A549 (cell line): ENCODE measurements at regions not wholly inside any gene's neighbourhood (a gene's known extent, or its start where the extent isn't known, plus 50 kb on each side); places are given as distances from the start of the nearest gene placed in this dataset.

ENCODE experiments used
- ATAC-seq, 2 experiments: fragments of 200-7000 bp in 1 of 2; fragments of >200 bp in 1 of 2; cut with Nextera tagmentation in 1 of 2; cut with Tn5 transposase in 1 of 2; 3 replicates each; pipeline versions ENCODE4 v1.8.0 to v1.9.1; 2018 to 2020; ENCODE audit warnings: mild to moderate bottlenecking in 1 of 2, moderate library complexity in 1 of 2
- CTCF ChIA-PET: fragments of 300-600 bp; sonication (Branson Sonifier 250); formaldehyde crosslinking; extraction: SDS; loops from one replicate; lab custom pipeline; 2021; ENCODE audit warnings: antibody characterized with exemption, inconsistent platforms; lab: Yijun Ruan, JAX
- POLR2A ChIA-PET: fragments of 350-600 bp; formaldehyde crosslinking; extraction: SDS; loops from one replicate; lab custom pipeline; 2021; ENCODE audit warnings: antibody characterized with exemption, inconsistent platforms; lab: Yijun Ruan, JAX
- DNase-seq, 2 experiments: peaks; one replicate each; pipeline versions ENCODE4 v3.0.0 to v3.0.0-alpha.2; 2011 to 2016; ENCODE audit warnings: low read depth in 1 of 2, low spot score in 1 of 2
- FAIRE-seq: peaks from 2 replicates; lab custom pipeline; 2011; peaks lifted over from hg19 to GRCh38; lab: Jason Lieb, UNC
- H3K27ac ChIP-seq, 2 experiments: fragments of >200 bp; sonication (Bioruptor Twin); formaldehyde crosslinking; 3 replicates each; pipeline ENCODE4 v1.5.1; 2016 to 2017
- H3K4me1 ChIP-seq: fragments of >200 bp; sonication (Bioruptor Twin); formaldehyde crosslinking; 3 replicates; pipeline ENCODE4 v1.6.1; 2016
- H3K4me2 ChIP-seq: fragments of >200 bp; sonication (Bioruptor Twin); formaldehyde crosslinking; 3 replicates; pipeline ENCODE4 v1.6.1; 2016
- H3K4me3 ChIP-seq: fragments of >200 bp; sonication (Bioruptor Twin); formaldehyde crosslinking; 3 replicates; pipeline ENCODE4 v1.5.1; 2016
- H3K9me3 ChIP-seq: fragments of >200 bp; sonication (Bioruptor Twin); formaldehyde crosslinking; 3 replicates; pipeline ENCODE4 v1.6.1; 2016
- BHLHE40 ChIP-seq: IDR thresholded peaks from 2 replicates; pipeline ENCODE4 v1.6.1; 2012; ENCODE audit warnings: low read depth, low read length, inconsistent platforms
- CEBPB ChIP-seq, 2 experiments: fragments of >200 bp in 1 of 2; sonication (Bioruptor Twin) in 1 of 2; formaldehyde crosslinking in 1 of 2; IDR thresholded peaks; 2 replicates each; pipeline ENCODE4 v1.6.1; 2012 to 2016
- EHMT2 ChIP-seq: fragments of 200-600 bp; sonication (generic); IDR thresholded peaks from 2 replicates; pipeline ENCODE4 v1.6.1; 2016; ENCODE audit warnings: antibody characterized with exemption, low read depth, mild to moderate bottlenecking, moderate library complexity
- EP300 ChIP-seq, 2 experiments: fragments of >200 bp; sonication (Bioruptor Twin); formaldehyde crosslinking; IDR thresholded peaks; 2 replicates in 1 of 2; 3 replicates in 1 of 2; pipeline ENCODE4 v1.6.1; 2016 to 2017
- HOXA7 ChIP-seq: fragments of 250-450 bp; sonication (Bioruptor Pico); IDR thresholded peaks from 2 replicates; pipeline ENCODE4 v1.5.0; 2020; ENCODE audit warnings: mild to moderate bottlenecking, moderate library complexity
- HOXB5 ChIP-seq: fragments of 250-450 bp; sonication (Bioruptor Pico); IDR thresholded peaks from 2 replicates; pipeline ENCODE4 v1.5.0; 2020; ENCODE audit warnings: mild to moderate bottlenecking, moderate library complexity
- JUN ChIP-seq, 2 experiments: fragments of >200 bp; sonication (Bioruptor Twin); formaldehyde crosslinking; IDR thresholded peaks; 2 replicates in 1 of 2; 3 replicates in 1 of 2; pipeline ENCODE4 v1.6.1; 2016 to 2017
- KDM5A ChIP-seq: fragments of 200-600 bp; sonication (generic); IDR thresholded peaks from 2 replicates; pipeline ENCODE4 v1.6.1; 2016; ENCODE audit warnings: antibody characterized with exemption, mild to moderate bottlenecking
- PHF8 ChIP-seq: fragments of 200-600 bp; sonication (generic); IDR thresholded peaks from 2 replicates; pipeline ENCODE4 v1.6.1; 2016; ENCODE audit warnings: low read depth, mild to moderate bottlenecking, antibody characterized with exemption, moderate library complexity, borderline replicate concordance
- POLR2AphosphoS2 ChIP-seq: conservative IDR thresholded peaks from 2 replicates; pipeline ENCODE4 v1.6.1; 2012; ENCODE audit warnings: low read length, improper control_type of control experiment, inconsistent platforms
- RARB ChIP-seq: fragments of 250-450 bp; sonication (Bioruptor Pico); IDR thresholded peaks from 2 replicates; pipeline ENCODE4 v1.8.0; 2021; ENCODE audit warnings: mild to moderate bottlenecking, moderate library complexity
- RCOR1 ChIP-seq: fragments of 150-350 bp; IDR thresholded peaks from 2 replicates; pipeline ENCODE4 v1.6.1; 2014; ENCODE audit warnings: antibody characterized with exemption, low read length, low read depth
- SMC3 ChIP-seq: fragments of >200 bp; sonication (Bioruptor Twin); formaldehyde crosslinking; IDR thresholded peaks from 3 replicates; pipeline ENCODE4 v1.6.1; 2018; ENCODE audit warnings: inconsistent platforms
- TFCP2L1 ChIP-seq: fragments of 250-450 bp; sonication (Bioruptor Pico); IDR thresholded peaks from 2 replicates; pipeline ENCODE4 v1.5.0; 2021; ENCODE audit warnings: mild to moderate bottlenecking
- ZSCAN20 ChIP-seq: fragments of 250-450 bp; sonication (Bioruptor Pico); IDR thresholded peaks from 2 replicates; pipeline ENCODE4 v1.8.0; 2022; ENCODE audit warnings: mild to moderate bottlenecking, moderate library complexity
- WGBS: methylation state at CpG from one replicate; pipeline ENCODE4 v1.1.6; 2017; ENCODE audit errors: missing lambda C conversion rate; 5-methylcytosine and 5-hydroxymethylcytosine counted together
- TF ChIP-seq, protein P1 (sequence below): IDR thresholded peaks from 2 replicates; pipeline ENCODE4 v1.6.1; 2012
- TF ChIP-seq, protein P2 (sequence below): fragments of >200 bp; sonication (Bioruptor Twin); formaldehyde crosslinking; IDR thresholded peaks from 3 replicates; pipeline ENCODE4 v1.6.1; 2016

DNA sequence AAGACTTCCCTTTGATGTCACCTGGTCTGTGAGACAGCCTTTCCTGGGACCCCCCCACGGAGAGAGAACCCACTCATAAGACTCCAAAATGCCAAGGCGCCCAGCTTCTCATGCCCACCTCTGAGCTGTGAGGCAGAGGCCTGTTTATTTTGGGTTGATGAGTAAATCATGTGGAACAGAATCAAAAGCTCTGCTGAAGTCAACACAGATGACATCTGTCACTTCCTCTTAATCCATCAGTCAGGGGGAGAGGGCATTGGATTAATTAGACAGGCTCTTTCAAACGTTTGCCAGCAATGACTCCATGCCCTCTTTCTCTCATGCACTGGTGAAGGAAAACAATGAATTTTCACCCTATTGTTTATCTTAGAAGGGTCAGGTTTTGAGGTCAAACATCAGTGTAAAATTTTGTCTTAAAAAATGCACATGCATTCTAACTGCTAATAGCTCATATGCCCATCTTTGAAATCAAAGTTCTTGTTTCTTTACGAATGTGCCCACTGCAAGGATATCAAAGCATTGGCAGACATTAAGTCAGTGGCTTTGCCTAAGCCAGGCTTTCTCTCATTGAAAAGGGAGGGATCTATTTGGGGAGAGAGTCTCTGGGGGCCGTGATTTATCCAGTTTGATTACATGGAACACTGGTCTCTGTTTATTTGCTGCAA, 184.1 kb downstream of the ACKR3 start:
- ATAC-seq (no peak), FAIRE-seq (no peak), DNase-seq (no peak)
- ChIA-PET POLR2A (no interaction called here), CTCF (interaction anchor here (1.2 kb wide), 1 partner anchor 14 kb away, joined by 3 read pairs; no protein-coding TSS in a partner anchor)
- peak overlapping the region; percentile 36 to 64 for H3K27ac ChIP-seq
- H3K4me2 ChIP-seq: peak overlapping the region; percentile 25; the same call in 1 of the 3 replicates
- H3K4me3 ChIP-seq: no peak overlapping the region
- H3K9me3 ChIP-seq: no peaks in the 10 kb centered on the region
- H3K4me1 ChIP-seq: peaks cover 14% of the 10 kb centered on the region
- TF ChIP-seq BHLHE40 (no peak), PHF8 (no peak), EHMT2 (no peak), EP300 (IDR thresholded peaks at IDR 0.05) (peak in 1 of 2 experiments; percentile 30; a peak in 2 of 5 replicates)
- 48% methylated on average over 3 of the region's 5 CpGs for WGBS

DNA sequence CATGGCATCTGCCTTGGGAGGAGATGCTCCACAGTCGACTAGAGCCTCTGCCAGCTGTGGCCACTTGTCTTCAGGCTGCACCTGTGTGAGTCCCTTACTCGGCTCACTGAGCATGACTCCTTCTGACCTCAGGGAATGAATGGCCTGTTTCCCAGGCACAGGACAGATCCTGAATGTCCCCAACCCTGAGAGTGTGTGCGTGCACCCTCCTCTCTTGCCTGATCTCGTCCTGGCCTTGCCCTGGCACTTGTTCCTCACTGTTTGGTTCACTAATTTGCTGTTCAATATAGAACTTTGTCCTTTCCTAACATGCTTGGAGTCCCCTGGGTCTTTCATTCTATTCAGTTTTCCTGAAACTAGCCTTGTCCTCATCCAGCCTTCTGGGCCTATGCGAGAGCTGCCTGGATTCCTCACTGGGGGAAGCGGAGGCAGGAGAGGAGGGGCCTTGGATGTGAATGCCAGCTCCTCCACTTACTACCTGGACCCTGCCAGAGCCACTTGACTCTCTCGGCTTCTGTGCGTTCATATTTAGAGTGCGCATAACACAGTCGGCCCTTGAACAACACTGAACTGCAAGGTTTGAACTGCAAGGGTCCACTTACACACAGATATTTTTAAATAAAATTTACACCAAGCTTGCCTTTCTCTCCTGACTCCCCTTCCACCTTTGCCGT, 184.8 kb downstream of the ACKR3 start:
- Histone ChIP-seq H3K4me3 (no peak overlapping the region), H3K4me2 (no peak overlapping the region), H3K27ac (peak overlapping the region; percentile 36 to 64; a peak in 3 of 6 replicates), H3K9me3 (no peaks in the 10 kb centered on the region), H3K4me1 (peaks cover 14% of the 10 kb centered on the region)
- ChIA-PET CTCF (interaction anchor here (1.2 kb wide), 1 partner anchor 13 kb away, joined by 3 read pairs; no protein-coding TSS in a partner anchor), POLR2A (no interaction called here)
- DNase-seq (no peak), ATAC-seq (no peak), FAIRE-seq (no peak)
- 73% methylated on average over 11 of the region's 11 CpGs for WGBS
- no peak for TF ChIP-seq POLR2AphosphoS2
- TF ChIP-seq HOXB5 (CRISPR knock-in tag): no peak
- TF ChIP-seq KDM5A: no peak
- no peak for TF ChIP-seq CEBPB (IDR thresholded peaks at IDR 0.05)
- TF ChIP-seq TFCP2L1 (CRISPR knock-in tag): no peak
- TF ChIP-seq, protein P1, sequence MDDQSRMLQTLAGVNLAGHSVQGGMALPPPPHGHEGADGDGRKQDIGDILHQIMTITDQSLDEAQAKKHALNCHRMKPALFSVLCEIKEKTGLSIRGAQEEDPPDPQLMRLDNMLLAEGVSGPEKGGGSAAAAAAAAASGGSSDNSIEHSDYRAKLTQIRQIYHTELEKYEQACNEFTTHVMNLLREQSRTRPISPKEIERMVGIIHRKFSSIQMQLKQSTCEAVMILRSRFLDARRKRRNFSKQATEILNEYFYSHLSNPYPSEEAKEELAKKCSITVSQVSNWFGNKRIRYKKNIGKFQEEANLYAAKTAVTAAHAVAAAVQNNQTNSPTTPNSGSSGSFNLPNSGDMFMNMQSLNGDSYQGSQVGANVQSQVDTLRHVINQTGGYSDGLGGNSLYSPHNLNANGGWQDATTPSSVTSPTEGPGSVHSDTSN: no peak
- no peak for TF ChIP-seq EHMT2
- TF ChIP-seq JUN (IDR thresholded peaks at IDR 0.05): no peak
- TF ChIP-seq RARB (CRISPR knock-in tag): no peak
- TF ChIP-seq, all 56 proteins: peak for 0

DNA sequence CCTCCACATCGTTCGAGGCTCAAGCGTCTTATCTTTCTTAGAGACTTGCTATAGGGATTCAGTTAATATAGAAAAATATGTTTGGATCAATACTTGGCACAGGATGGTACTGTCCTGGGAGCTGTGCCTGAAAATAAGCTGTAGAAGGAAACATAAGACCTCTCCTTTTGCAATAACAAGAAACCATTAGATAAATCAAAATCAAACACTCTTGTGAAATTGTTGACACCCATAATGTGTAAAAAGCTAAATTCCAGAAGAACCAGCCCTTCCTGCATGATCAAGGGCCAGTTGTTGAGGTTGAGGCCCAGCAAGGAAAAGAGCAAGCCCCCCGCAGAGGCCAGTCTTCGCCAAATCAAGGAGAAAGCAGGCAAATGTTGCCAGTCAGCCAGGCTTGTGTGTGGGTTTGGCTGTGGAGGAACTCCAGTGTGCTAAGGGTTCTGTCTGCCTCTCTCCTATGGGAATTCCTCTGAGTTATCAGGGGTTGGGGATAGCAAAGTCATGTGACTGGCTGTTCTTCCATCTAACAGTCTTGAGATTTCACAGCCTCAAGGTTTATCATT, 185.7 kb downstream of the ACKR3 start:
- TF ChIP-seq HOXA7 (no peak), ZSCAN20 (CRISPR knock-in tag) (no peak)
- FAIRE-seq: no peak
- ChIA-PET POLR2A (no interaction called here), CTCF (interaction anchor here (1.1 kb wide), 1 partner anchor 13 kb away, joined by 3 read pairs; no protein-coding TSS in a partner anchor)
- H3K9me3 ChIP-seq: no peaks in the 10 kb centered on the region
- peaks cover 14% of the 10 kb centered on the region for H3K4me1 ChIP-seq
- no peak overlapping the region for H3K4me3 ChIP-seq
- no peak for DNase-seq
- no peak overlapping the region for H3K4me2 ChIP-seq
- ATAC-seq: no peak
- WGBS: 89% methylated on average over 5 of the region's 5 CpGs
- peak overlapping the region in 1 of 2 experiments; percentile 42; a peak in 2 of 6 replicates for H3K27ac ChIP-seq

DNA sequence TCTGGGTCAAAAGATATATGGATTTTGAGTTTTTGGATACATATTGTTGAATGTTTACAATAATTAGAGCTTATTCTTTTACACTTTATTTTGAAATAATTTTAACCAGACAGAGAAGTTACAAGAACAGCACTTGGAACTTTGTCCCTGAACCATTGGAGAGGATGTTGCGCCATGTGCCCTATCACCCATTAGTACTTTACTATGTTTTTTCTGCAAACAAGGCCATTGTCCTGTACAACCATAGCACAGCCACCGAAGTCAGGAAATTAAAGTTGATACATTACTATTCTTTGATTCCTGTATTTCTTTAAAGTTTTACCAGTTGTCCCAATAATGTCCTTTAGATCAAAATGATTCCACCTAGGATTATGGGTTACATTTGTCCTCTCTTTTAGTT, 188.8 kb downstream of the ACKR3 start:
- ATAC-seq: no peak
- POLR2A ChIA-PET: interaction anchor here (0.6 kb wide), 1 partner anchor 17 kb away, joined by 3 read pairs; no protein-coding TSS in a partner anchor

More for the DNA sequence above, 188.8 kb downstream of the ACKR3 start:
- Histone ChIP-seq H3K27ac (no peak overlapping the region), H3K4me3 (no peak overlapping the region), H3K4me1 (peaks cover 9% of the 10 kb centered on the region), H3K9me3 (no peaks in the 10 kb centered on the region), H3K4me2 (no peak overlapping the region)
- CTCF ChIA-PET: interaction anchor here (0.7 kb wide), 1 partner anchor 571 kb away, joined by 3 read pairs; no protein-coding TSS in a partner anchor
- TF ChIP-seq SMC3 (no peak), RCOR1 (no peak)
- TF ChIP-seq, protein P2, sequence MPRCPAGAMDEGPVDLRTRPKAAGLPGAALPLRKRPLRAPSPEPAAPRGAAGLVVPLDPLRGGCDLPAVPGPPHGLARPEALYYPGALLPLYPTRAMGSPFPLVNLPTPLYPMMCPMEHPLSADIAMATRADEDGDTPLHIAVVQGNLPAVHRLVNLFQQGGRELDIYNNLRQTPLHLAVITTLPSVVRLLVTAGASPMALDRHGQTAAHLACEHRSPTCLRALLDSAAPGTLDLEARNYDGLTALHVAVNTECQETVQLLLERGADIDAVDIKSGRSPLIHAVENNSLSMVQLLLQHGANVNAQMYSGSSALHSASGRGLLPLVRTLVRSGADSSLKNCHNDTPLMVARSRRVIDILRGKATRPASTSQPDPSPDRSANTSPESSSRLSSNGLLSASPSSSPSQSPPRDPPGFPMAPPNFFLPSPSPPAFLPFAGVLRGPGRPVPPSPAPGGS: no peak
- 59% methylated on average over 2 of the region's 2 CpGs for WGBS
- FAIRE-seq (no peak), DNase-seq (no peak)
